ENCODE measurements at regions not wholly inside any gene's neighbourhood (a gene's known extent, or its start where the extent isn't known, plus 50 kb on each side); places are given as distances from the start of the nearest gene placed in this dataset.
"Not testable (repeated sequence)": the region's sequence is repeated elsewhere in the genome, so short reads cannot be mapped to it uniquely, and the experiment has no call there.

- DNase-seq = not testable (repeated sequence)
These were observed 59.0 kb upstream of the NUTM2F start for GRCh38 chr9:94387338-94388010.

- not testable (repeated sequence) for DNase-seq
These were observed 59.6 kb upstream of the NUTM2F start for GRCh38 chr9:94388011-94388406.

GRCh38 chr9:94390425-94391098 lies 62.1 kb upstream of the NUTM2F start:
- DNase-seq = not testable (repeated sequence)

GRCh38 chr9:94392971-94393624 lies 64.7 kb upstream of the NUTM2F start:
- not testable (repeated sequence) for DNase-seq

- DNase-seq = not testable (repeated sequence)
These were observed 69.4 kb upstream of the NUTM2F start for GRCh38 chr9:94397766-94398379.

GRCh38 chr9:94400461-94400860 lies 72.0 kb upstream of the NUTM2F start:
- DNase-seq = not testable (repeated sequence)

- DNase-seq = not testable (repeated sequence)
These were observed 74.4 kb upstream of the NUTM2F start for GRCh38 chr9:94402795-94403194.

- DNase-seq = not testable (repeated sequence)
These were observed 75.1 kb upstream of the NUTM2F start for GRCh38 chr9:94403571-94403970.

GRCh38 chr9:94413665-94414064 lies 85.2 kb upstream of the NUTM2F start:
- DNase-seq = not testable (repeated sequence)

GRCh38 chr9:94415111-94415510 lies 86.7 kb upstream of the NUTM2F start:
- DNase-seq = not testable (repeated sequence)

- DNase-seq = not testable (repeated sequence)
These were observed 91.7 kb upstream of the NUTM2F start for GRCh38 chr9:94420098-94420497.

- not testable (repeated sequence) for DNase-seq
These were observed 93.5 kb upstream of the NUTM2F start for GRCh38 chr9:94421951-94422350.

- DNase-seq = not testable (repeated sequence)
These were observed 96.9 kb upstream of the NUTM2F start for GRCh38 chr9:94425312-94425711.

GRCh38 chr9:94437128-94437527 lies 108.7 kb upstream of the NUTM2F start:
- DNase-seq = not testable (repeated sequence)

GRCh38 chr9:94438336-94438735 lies 109.9 kb upstream of the NUTM2F start:
- not testable (repeated sequence) for DNase-seq

- DNase-seq = not testable (repeated sequence)
These were observed 112.7 kb upstream of the NUTM2F start for GRCh38 chr9:94441146-94441545.

- no peak for DNase-seq
These were observed 113.1 kb upstream of the PCAT7 start for GRCh38 chr9:94441796-94442195.

- DNase-seq = no peak
These were observed 111.7 kb upstream of the PCAT7 start for GRCh38 chr9:94443032-94443722.

GRCh38 chr9:94445863-94446262 lies 109.0 kb upstream of the PCAT7 start:
- DNase-seq = no peak

- no peak for DNase-seq
These were observed 105.4 kb upstream of the PCAT7 start for GRCh38 chr9:94449486-94449885.

GRCh38 chr9:94464790-94465189 lies 90.1 kb upstream of the PCAT7 start:
- DNase-seq = no peak

GRCh38 chr9:94472063-94472462 lies 82.8 kb upstream of the PCAT7 start:
- DNase-seq = not testable (repeated sequence)
